ENCODE measurements at regions not wholly inside any gene's neighbourhood (a gene's known extent, or its start where the extent isn't known, plus 50 kb on each side); places are given as distances from the start of the nearest gene placed in this dataset.

DNA sequence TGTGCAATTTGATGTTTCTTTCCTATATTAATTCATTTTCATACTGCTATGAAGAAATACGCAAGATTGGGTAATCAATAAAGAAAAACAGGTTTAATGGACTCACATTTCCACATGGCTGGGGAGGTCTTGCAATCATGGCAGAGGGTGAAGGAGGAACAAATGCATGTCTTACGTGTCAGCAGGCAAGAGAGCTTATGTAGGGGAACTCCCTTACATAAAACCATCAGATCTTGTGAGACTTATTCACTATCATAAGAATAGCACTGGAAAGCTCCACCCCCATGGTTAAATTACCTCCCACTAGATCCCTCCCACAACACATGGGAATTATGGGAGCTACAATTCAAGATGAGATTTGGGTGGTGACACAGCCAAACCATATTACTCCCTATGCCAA is 418.9 kb upstream of the MAF start:
- Histone ChIP-seq H3K27me3 (ENCODE audit: control insufficient read depth, insufficient read depth, low read length, poor library complexity, severe bottlenecking) (peaks cover 73% of the 10 kb centered on the region), H3K36me3 (ENCODE audit: control insufficient read depth, insufficient read depth, low read length) (no peaks in the 10 kb centered on the region), H3K4me3 (ENCODE audit: low read length) (no peak overlapping the region), H3K27ac (ENCODE audit: low read depth, low read length) (no peak overlapping the region), H3K4me1 (ENCODE audit: control insufficient read depth, insufficient read depth, low read length) (no peaks in the 10 kb centered on the region), H3K9me3 (ENCODE audit: control insufficient read depth, low read length) (no peaks in the 10 kb centered on the region), H3K9ac (ENCODE audit: extremely low read depth, low read length, poor library complexity, severe bottlenecking) (no peak overlapping the region)
- H3K9me3 Mint-ChIP-seq, result no peaks in the 10 kb centered on the region
- TF ChIP-seq, protein P1, sequence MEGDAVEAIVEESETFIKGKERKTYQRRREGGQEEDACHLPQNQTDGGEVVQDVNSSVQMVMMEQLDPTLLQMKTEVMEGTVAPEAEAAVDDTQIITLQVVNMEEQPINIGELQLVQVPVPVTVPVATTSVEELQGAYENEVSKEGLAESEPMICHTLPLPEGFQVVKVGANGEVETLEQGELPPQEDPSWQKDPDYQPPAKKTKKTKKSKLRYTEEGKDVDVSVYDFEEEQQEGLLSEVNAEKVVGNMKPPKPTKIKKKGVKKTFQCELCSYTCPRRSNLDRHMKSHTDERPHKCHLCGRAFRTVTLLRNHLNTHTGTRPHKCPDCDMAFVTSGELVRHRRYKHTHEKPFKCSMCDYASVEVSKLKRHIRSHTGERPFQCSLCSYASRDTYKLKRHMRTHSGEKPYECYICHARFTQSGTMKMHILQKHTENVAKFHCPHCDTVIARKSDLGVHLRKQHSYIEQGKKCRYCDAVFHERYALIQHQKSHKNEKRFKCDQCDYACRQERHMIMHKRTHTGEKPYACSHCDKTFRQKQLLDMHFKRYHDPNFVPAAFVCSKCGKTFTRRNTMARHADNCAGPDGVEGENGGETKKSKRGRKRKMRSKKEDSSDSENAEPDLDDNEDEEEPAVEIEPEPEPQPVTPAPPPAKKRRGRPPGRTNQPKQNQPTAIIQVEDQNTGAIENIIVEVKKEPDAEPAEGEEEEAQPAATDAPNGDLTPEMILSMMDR (conservative IDR thresholded peaks at IDR 0.05), result no peak
- H3K27ac Mint-ChIP-seq, result no peak overlapping the region
- DNase-seq, result no peak
- H3K4me1 Mint-ChIP-seq, result peaks cover 2% of the 10 kb centered on the region
- 43 to 82% methylated on average over 1 to 2 of the region's 2 CpGs for WGBS, 2 experiments (ENCODE audit: insufficient coverage in 1 of 2, insufficient read length in 1 of 2)
- no peak overlapping the region for H3K4me3 Mint-ChIP-seq
- H3K36me3 Mint-ChIP-seq (ENCODE audit: low read depth), result no peaks in the 10 kb centered on the region
- H3K27me3 Mint-ChIP-seq (ENCODE audit: insufficient read depth), result peaks cover 44% of the 10 kb centered on the region

DNA sequence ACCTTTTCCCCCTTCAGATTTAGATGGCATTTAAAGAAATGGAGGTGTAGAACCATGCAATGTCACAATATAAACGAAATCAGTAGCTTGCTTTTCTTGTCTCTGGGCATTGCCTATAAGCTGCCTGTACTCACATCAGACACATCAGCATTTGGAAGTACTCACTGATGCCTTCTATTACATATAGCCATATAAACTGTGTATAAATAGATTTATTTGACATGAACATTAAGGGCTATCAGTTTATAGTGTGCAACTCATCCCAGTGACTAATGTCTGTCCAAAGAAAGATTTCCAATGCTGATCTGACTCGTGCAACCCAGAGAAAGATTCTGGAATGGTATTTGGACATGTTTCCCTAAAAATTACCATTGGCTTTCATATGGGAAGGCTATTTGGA is 417.9 kb upstream of the MAF start:
- H3K9me3 Mint-ChIP-seq, result no peaks in the 10 kb centered on the region
- H3K27me3 Mint-ChIP-seq (ENCODE audit: insufficient read depth), result peaks cover 37% of the 10 kb centered on the region
- H3K27ac ChIP-seq (ENCODE audit: low read depth, low read length), result no peak overlapping the region
- H3K4me1 ChIP-seq (ENCODE audit: control insufficient read depth, insufficient read depth, low read length), result no peaks in the 10 kb centered on the region
- H3K4me3 Mint-ChIP-seq, result no peak overlapping the region
- 77 to 90% methylated on average over 2 of the region's 2 CpGs for WGBS, 2 experiments (ENCODE audit: insufficient coverage in 1 of 2, insufficient read length in 1 of 2)
- no peaks in the 10 kb centered on the region for H3K9me3 ChIP-seq (ENCODE audit: control insufficient read depth, low read length)
- no peaks in the 10 kb centered on the region for H3K36me3 ChIP-seq (ENCODE audit: control insufficient read depth, insufficient read depth, low read length)
- DNase-seq, result no peak
- no peaks in the 10 kb centered on the region for H3K36me3 Mint-ChIP-seq (ENCODE audit: low read depth)
- peaks cover 6% of the 10 kb centered on the region for H3K4me1 Mint-ChIP-seq
- no peak overlapping the region for H3K9ac ChIP-seq (ENCODE audit: extremely low read depth, low read length, poor library complexity, severe bottlenecking)
- TF ChIP-seq, protein P1 (conservative IDR thresholded peaks at IDR 0.05), result no peak
- H3K27ac Mint-ChIP-seq, result no peak overlapping the region
- H3K27me3 ChIP-seq (ENCODE audit: control insufficient read depth, insufficient read depth, low read length, poor library complexity, severe bottlenecking), result peaks cover 64% of the 10 kb centered on the region
- H3K4me3 ChIP-seq (ENCODE audit: low read length), result no peak overlapping the region

DNA sequence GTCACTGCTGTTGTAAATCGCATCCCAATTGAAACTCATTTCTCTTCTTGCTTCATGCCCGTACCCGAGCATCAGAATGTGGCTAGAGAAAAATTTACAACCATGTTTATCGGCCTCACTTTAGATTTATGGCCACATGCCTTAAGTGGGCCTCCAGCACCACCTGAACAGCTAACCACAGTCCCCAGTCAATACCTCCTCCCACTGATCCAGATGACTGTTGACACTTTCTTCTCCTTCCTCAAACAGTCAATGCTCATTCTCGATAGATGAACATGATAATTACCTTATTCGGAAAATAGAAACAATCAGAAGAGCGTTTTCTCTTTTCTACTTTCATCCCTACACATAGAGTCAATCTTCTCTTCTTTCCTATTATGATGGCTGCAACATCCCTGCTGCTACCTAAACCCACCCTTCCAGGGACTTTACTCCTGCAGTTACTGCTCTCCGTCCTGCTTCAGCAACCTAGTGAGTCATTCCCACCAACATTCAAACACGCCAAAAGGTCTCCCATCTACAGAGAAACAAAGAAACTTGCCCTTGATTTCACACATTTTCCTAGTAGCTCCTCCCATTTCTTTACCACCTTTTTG is 416.3 kb upstream of the MAF start:
- H3K27me3 ChIP-seq (ENCODE audit: control insufficient read depth, insufficient read depth, low read length, poor library complexity, severe bottlenecking), result peaks cover 48% of the 10 kb centered on the region
- H3K27ac Mint-ChIP-seq, result no peak overlapping the region
- no peaks in the 10 kb centered on the region for H3K36me3 Mint-ChIP-seq (ENCODE audit: low read depth)
- H3K27me3 Mint-ChIP-seq (ENCODE audit: insufficient read depth), result peaks cover 22% of the 10 kb centered on the region
- WGBS, 2 experiments (ENCODE audit: insufficient coverage in 1 of 2, insufficient read length in 1 of 2), result 87 to 93% methylated on average over 5 to 9 of the region's 9 CpGs
- H3K4me1 Mint-ChIP-seq, result peaks cover 10% of the 10 kb centered on the region
- DNase-seq, result no peak
- H3K9me3 Mint-ChIP-seq, result no peaks in the 10 kb centered on the region
- no peak overlapping the region for H3K4me3 Mint-ChIP-seq
- TF ChIP-seq, protein P1 (conservative IDR thresholded peaks at IDR 0.05), result no peak
- H3K9me3 ChIP-seq (ENCODE audit: control insufficient read depth, low read length), result no peaks in the 10 kb centered on the region
- H3K27ac ChIP-seq (ENCODE audit: low read depth, low read length), result no peak overlapping the region
- no peaks in the 10 kb centered on the region for H3K4me1 ChIP-seq (ENCODE audit: control insufficient read depth, insufficient read depth, low read length)
- H3K36me3 ChIP-seq (ENCODE audit: control insufficient read depth, insufficient read depth, low read length), result no peaks in the 10 kb centered on the region
- H3K9ac ChIP-seq (ENCODE audit: extremely low read depth, low read length, poor library complexity, severe bottlenecking), result no peak overlapping the region
- no peak overlapping the region for H3K4me3 ChIP-seq (ENCODE audit: low read length)
